Type B pancreatic cell (in vitro differentiated cells): ENCODE measurements at regions not wholly inside any gene's neighbourhood (a gene's known extent, or its start where the extent isn't known, plus 50 kb on each side); places are given as distances from the start of the nearest gene placed in this dataset.

Source experiments
- DNase-seq: peaks from one replicate; pipeline ENCODE4 v3.0.0; 2021; ENCODE audit warnings: mixed read lengths; ENCODE audit not compliant: unreplicated experiment; ENCODE audit errors: extremely low spot score
- H3K27ac Mint-ChIP-seq: 2 replicates; pipeline ENCODE4 v1.8.0; 2021; ENCODE audit warnings: mild to moderate bottlenecking, mixed read lengths
- H3K27me3 Mint-ChIP-seq: 2 replicates; pipeline ENCODE4 v1.8.0; 2021; ENCODE audit warnings: mixed read lengths
- H3K36me3 Mint-ChIP-seq: 2 replicates; pipeline ENCODE4 v1.8.0; 2021; ENCODE audit warnings: mixed read lengths
- H3K4me1 Mint-ChIP-seq: one replicate; pipeline ENCODE4 v1.8.0; 2021; ENCODE audit warnings: mixed read lengths; ENCODE audit not compliant: unreplicated experiment
- H3K4me3 Mint-ChIP-seq: 2 replicates; pipeline ENCODE4 v1.8.0; 2021; ENCODE audit warnings: mild to moderate bottlenecking, mixed read lengths
- H3K9me3 Mint-ChIP-seq: 2 replicates; pipeline ENCODE4 v1.8.0; 2021; ENCODE audit warnings: mixed read lengths
- CTCF ChIP-seq: fragments of 200-600 bp; sonication (generic); conservative IDR thresholded peaks from 2 replicates; pipeline ENCODE4 v1.5.0; 2021; ENCODE audit warnings: antibody characterized with exemption, mild to moderate bottlenecking

GRCh38 chr3:95705786-95706418 lies 1108.5 kb upstream of the EPHA6 start:
- no peak overlapping the region for H3K4me3 Mint-ChIP-seq
- no peak overlapping the region for H3K27ac Mint-ChIP-seq
- no peaks in the 10 kb centered on the region for H3K4me1 Mint-ChIP-seq
- no peaks in the 10 kb centered on the region for H3K36me3 Mint-ChIP-seq
- no peak for TF ChIP-seq CTCF
- peaks cover 12% of the 10 kb centered on the region for H3K9me3 Mint-ChIP-seq
- no peaks in the 10 kb centered on the region for H3K27me3 Mint-ChIP-seq
- no peak for DNase-seq

- H3K27me3 Mint-ChIP-seq, result no peaks in the 10 kb centered on the region
- H3K4me3 Mint-ChIP-seq, result no peak overlapping the region
- no peak for TF ChIP-seq CTCF
- no peaks in the 10 kb centered on the region for H3K36me3 Mint-ChIP-seq
- no peak overlapping the region for H3K27ac Mint-ChIP-seq
- no peaks in the 10 kb centered on the region for H3K4me1 Mint-ChIP-seq
- peaks cover 12% of the 10 kb centered on the region for H3K9me3 Mint-ChIP-seq
- DNase-seq, result no peak
These were observed 1107.1 kb upstream of the EPHA6 start for GRCh38 chr3:95707268-95707667.

GRCh38 chr3:95710684-95711083 lies 1103.7 kb upstream of the EPHA6 start:
- Mint-ChIP-seq H3K4me3 (no peak overlapping the region), H3K27ac (no peak overlapping the region), H3K27me3 (no peaks in the 10 kb centered on the region), H3K9me3 (no peaks in the 10 kb centered on the region), H3K36me3 (no peaks in the 10 kb centered on the region), H3K4me1 (no peaks in the 10 kb centered on the region)
- no peak for TF ChIP-seq CTCF
- DNase-seq, result no peak

GRCh38 chr3:95711789-95712188 lies 1102.6 kb upstream of the EPHA6 start:
- Mint-ChIP-seq H3K4me1 (no peaks in the 10 kb centered on the region), H3K27me3 (no peaks in the 10 kb centered on the region), H3K4me3 (no peak overlapping the region), H3K9me3 (no peaks in the 10 kb centered on the region), H3K36me3 (no peaks in the 10 kb centered on the region), H3K27ac (no peak overlapping the region)
- no peak for DNase-seq
- no peak for TF ChIP-seq CTCF

GRCh38 chr3:95715128-95715527 lies 1099.3 kb upstream of the EPHA6 start:
- H3K4me1 Mint-ChIP-seq, result no peaks in the 10 kb centered on the region
- no peaks in the 10 kb centered on the region for H3K36me3 Mint-ChIP-seq
- no peak for DNase-seq
- H3K27ac Mint-ChIP-seq, result no peak overlapping the region
- no peak overlapping the region for H3K4me3 Mint-ChIP-seq
- TF ChIP-seq CTCF, result no peak
- no peaks in the 10 kb centered on the region for H3K27me3 Mint-ChIP-seq
- no peaks in the 10 kb centered on the region for H3K9me3 Mint-ChIP-seq

- Mint-ChIP-seq H3K4me1 (no peaks in the 10 kb centered on the region), H3K36me3 (no peaks in the 10 kb centered on the region), H3K27me3 (no peaks in the 10 kb centered on the region), H3K9me3 (no peaks in the 10 kb centered on the region), H3K4me3 (no peak overlapping the region), H3K27ac (no peak overlapping the region)
- DNase-seq, result no peak
- TF ChIP-seq CTCF, result no peak
These were observed 1097.3 kb upstream of the EPHA6 start for GRCh38 chr3:95717048-95717447.
